Spleen (tissue), 7 donors: ENCODE measurements at regions not wholly inside any gene's neighbourhood (a gene's known extent, or its start where the extent isn't known, plus 50 kb on each side); places are given as distances from the start of the nearest gene placed in this dataset.

Experiments used
- POLR2A ChIP-seq, 3 donors: fragments of 450-650 bp; IDR thresholded peaks; one replicate each; pipeline ENCODE4 v1.5.1; 2017; ENCODE audit warnings: antibody characterized with exemption in 3 of 3, mild to moderate bottlenecking in 1 of 3
- POLR2AphosphoS5 ChIP-seq, 3 donors: sonication (generic); formaldehyde crosslinking; IDR thresholded peaks; one replicate each; pipeline ENCODE4 v1.5.1; 2017; ENCODE audit warnings: antibody characterized with exemption in 3 of 3
- TF ChIP-seq, protein P1 (sequence below), 11 experiments: fragments of 200-600 bp in 7 of 11; fragments of 450-650 bp in 4 of 11; sonication (generic) in 4 of 11; IDR thresholded peaks in 8 of 11; conservative IDR thresholded peaks in 3 of 11; 1 replicate in 7 of 11; 2 replicates in 4 of 11; pipeline versions ENCODE4 v1.4.0 to v1.8.0; 2016 to 2021; ENCODE audit warnings: antibody characterized with exemption in 11 of 11, inconsistent platforms in 4 of 11, mild to moderate bottlenecking in 1 of 11
- donor health status: DM: no; HTN: no; CAD: no; lungs with moderate emphysema.
- donor health status: DM: no; HTN: no; CAD: no.
- donor health status: DM: no; HTN: no; CAD: no.

- TF ChIP-seq, protein P1, sequence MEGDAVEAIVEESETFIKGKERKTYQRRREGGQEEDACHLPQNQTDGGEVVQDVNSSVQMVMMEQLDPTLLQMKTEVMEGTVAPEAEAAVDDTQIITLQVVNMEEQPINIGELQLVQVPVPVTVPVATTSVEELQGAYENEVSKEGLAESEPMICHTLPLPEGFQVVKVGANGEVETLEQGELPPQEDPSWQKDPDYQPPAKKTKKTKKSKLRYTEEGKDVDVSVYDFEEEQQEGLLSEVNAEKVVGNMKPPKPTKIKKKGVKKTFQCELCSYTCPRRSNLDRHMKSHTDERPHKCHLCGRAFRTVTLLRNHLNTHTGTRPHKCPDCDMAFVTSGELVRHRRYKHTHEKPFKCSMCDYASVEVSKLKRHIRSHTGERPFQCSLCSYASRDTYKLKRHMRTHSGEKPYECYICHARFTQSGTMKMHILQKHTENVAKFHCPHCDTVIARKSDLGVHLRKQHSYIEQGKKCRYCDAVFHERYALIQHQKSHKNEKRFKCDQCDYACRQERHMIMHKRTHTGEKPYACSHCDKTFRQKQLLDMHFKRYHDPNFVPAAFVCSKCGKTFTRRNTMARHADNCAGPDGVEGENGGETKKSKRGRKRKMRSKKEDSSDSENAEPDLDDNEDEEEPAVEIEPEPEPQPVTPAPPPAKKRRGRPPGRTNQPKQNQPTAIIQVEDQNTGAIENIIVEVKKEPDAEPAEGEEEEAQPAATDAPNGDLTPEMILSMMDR (IDR thresholded peaks at IDR 0.05 in 8 of 11, conservative IDR thresholded peaks at IDR 0.05 in 3 of 11): no peak
- TF ChIP-seq POLR2A (IDR thresholded peaks at IDR 0.05) (no peak), POLR2AphosphoS5 (IDR thresholded peaks at IDR 0.05) (no peak)
These were observed 84.0 kb upstream of the LMNB1 start for GRCh38 chr5:126692971-126693370.
